A549 (cell line): ENCODE measurements at regions not wholly inside any gene's neighbourhood (a gene's known extent, or its start where the extent isn't known, plus 50 kb on each side); places are given as distances from the start of the nearest gene placed in this dataset.

Experiments used
- ATAC-seq, 2 experiments: fragments of 200-7000 bp in 1 of 2; fragments of >200 bp in 1 of 2; cut with Nextera tagmentation in 1 of 2; cut with Tn5 transposase in 1 of 2; 3 replicates each; pipeline versions ENCODE4 v1.8.0 to v1.9.1; 2018 to 2020; ENCODE audit warnings: mild to moderate bottlenecking in 1 of 2, moderate library complexity in 1 of 2
- CTCF ChIA-PET: fragments of 300-600 bp; sonication (Branson Sonifier 250); formaldehyde crosslinking; extraction: SDS; loops from one replicate; lab custom pipeline; 2021; ENCODE audit warnings: antibody characterized with exemption, inconsistent platforms; lab: Yijun Ruan, JAX
- POLR2A ChIA-PET: fragments of 350-600 bp; formaldehyde crosslinking; extraction: SDS; loops from one replicate; lab custom pipeline; 2021; ENCODE audit warnings: antibody characterized with exemption, inconsistent platforms; lab: Yijun Ruan, JAX
- DNase-seq, 2 experiments: peaks; one replicate each; pipeline versions ENCODE4 v3.0.0 to v3.0.0-alpha.2; 2011 to 2016; ENCODE audit warnings: low read depth in 1 of 2, low spot score in 1 of 2
- FAIRE-seq: peaks from 2 replicates; lab custom pipeline; 2011; peaks lifted over from hg19 to GRCh38; lab: Jason Lieb, UNC
- H3K27ac ChIP-seq, 2 experiments: fragments of >200 bp; sonication (Bioruptor Twin); formaldehyde crosslinking; 3 replicates each; pipeline ENCODE4 v1.5.1; 2016 to 2017
- H3K4me1 ChIP-seq: fragments of >200 bp; sonication (Bioruptor Twin); formaldehyde crosslinking; 3 replicates; pipeline ENCODE4 v1.6.1; 2016
- H3K4me2 ChIP-seq: fragments of >200 bp; sonication (Bioruptor Twin); formaldehyde crosslinking; 3 replicates; pipeline ENCODE4 v1.6.1; 2016
- H3K4me3 ChIP-seq: fragments of >200 bp; sonication (Bioruptor Twin); formaldehyde crosslinking; 3 replicates; pipeline ENCODE4 v1.5.1; 2016
- H3K9me3 ChIP-seq: fragments of >200 bp; sonication (Bioruptor Twin); formaldehyde crosslinking; 3 replicates; pipeline ENCODE4 v1.6.1; 2016
- CBX2 ChIP-seq: fragments of 200-600 bp; sonication (generic); IDR thresholded peaks from 2 replicates; pipeline ENCODE4 v1.6.1; 2016; ENCODE audit warnings: low read depth, mild to moderate bottlenecking, borderline replicate concordance
- CBX8 ChIP-seq: fragments of 200-600 bp; sonication (generic); IDR thresholded peaks from 2 replicates; pipeline ENCODE4 v1.6.1; 2016
- CHD2 ChIP-seq: fragments of 150-350 bp; IDR thresholded peaks from 2 replicates; pipeline ENCODE4 v1.6.1; 2014; ENCODE audit warnings: low read length; ENCODE audit not compliant: partially characterized antibody
- EHF ChIP-seq: fragments of 250-450 bp; sonication (Bioruptor Pico); IDR thresholded peaks from 2 replicates; pipeline ENCODE4 v1.5.0; 2020; ENCODE audit warnings: mild to moderate bottlenecking
- ELK1 ChIP-seq: fragments of 150-350 bp; IDR thresholded peaks from 2 replicates; pipeline ENCODE4 v1.6.1; 2014; ENCODE audit warnings: low read depth, mild to moderate bottlenecking, low read length
- ESRRA ChIP-seq: fragments of 150-350 bp; IDR thresholded peaks from 2 replicates; pipeline ENCODE4 v1.6.1; 2014; ENCODE audit warnings: mild to moderate bottlenecking, low read length, borderline replicate concordance
- HES2 ChIP-seq: fragments of >200 bp; sonication (Bioruptor Twin); formaldehyde crosslinking; IDR thresholded peaks from 2 replicates; pipeline ENCODE4 v1.6.1; 2016
- HEYL ChIP-seq: fragments of 250-450 bp; sonication (Bioruptor Pico); IDR thresholded peaks from 2 replicates; pipeline ENCODE4 v1.8.0; 2021; ENCODE audit warnings: mild to moderate bottlenecking, moderate library complexity
- HOXA7 ChIP-seq: fragments of 250-450 bp; sonication (Bioruptor Pico); IDR thresholded peaks from 2 replicates; pipeline ENCODE4 v1.5.0; 2020; ENCODE audit warnings: mild to moderate bottlenecking, moderate library complexity
- HOXB13 ChIP-seq: fragments of 250-450 bp; sonication (Bioruptor Pico); IDR thresholded peaks from 2 replicates; pipeline ENCODE4 v1.5.0; 2020; ENCODE audit warnings: low read depth, mild to moderate bottlenecking, moderate library complexity
- HOXB5 ChIP-seq: fragments of 250-450 bp; sonication (Bioruptor Pico); IDR thresholded peaks from 2 replicates; pipeline ENCODE4 v1.5.0; 2020; ENCODE audit warnings: mild to moderate bottlenecking, moderate library complexity
- JUNB ChIP-seq: fragments of >200 bp; sonication (Bioruptor Twin); formaldehyde crosslinking; IDR thresholded peaks from 2 replicates; pipeline ENCODE4 v1.6.1; 2016
- KDM1A ChIP-seq: fragments of 200-600 bp; sonication (generic); IDR thresholded peaks from 2 replicates; pipeline ENCODE4 v1.6.1; 2016; ENCODE audit warnings: low read depth, mild to moderate bottlenecking
- KDM5A ChIP-seq: fragments of 200-600 bp; sonication (generic); IDR thresholded peaks from 2 replicates; pipeline ENCODE4 v1.6.1; 2016; ENCODE audit warnings: antibody characterized with exemption, mild to moderate bottlenecking
- MAZ ChIP-seq: fragments of 150-350 bp; IDR thresholded peaks from 2 replicates; pipeline ENCODE4 v1.6.1; 2014; ENCODE audit warnings: antibody characterized with exemption, low read depth, low read length, borderline replicate concordance
- NR3C1 ChIP-seq: fragments of >200 bp; sonication (Bioruptor Twin); formaldehyde crosslinking; IDR thresholded peaks from 3 replicates; pipeline ENCODE4 v1.6.1; 2017
- PHF8 ChIP-seq: fragments of 200-600 bp; sonication (generic); IDR thresholded peaks from 2 replicates; pipeline ENCODE4 v1.6.1; 2016; ENCODE audit warnings: low read depth, mild to moderate bottlenecking, antibody characterized with exemption, moderate library complexity, borderline replicate concordance
- POLR2A ChIP-seq: IDR thresholded peaks from 2 replicates; pipeline ENCODE4 v1.6.1; 2012; ENCODE audit warnings: mild to moderate bottlenecking, low read length
- POLR2AphosphoS2 ChIP-seq: conservative IDR thresholded peaks from 2 replicates; pipeline ENCODE4 v1.6.1; 2012; ENCODE audit warnings: low read length, improper control_type of control experiment, inconsistent platforms
- RARB ChIP-seq: fragments of 250-450 bp; sonication (Bioruptor Pico); IDR thresholded peaks from 2 replicates; pipeline ENCODE4 v1.8.0; 2021; ENCODE audit warnings: mild to moderate bottlenecking, moderate library complexity
- RCOR1 ChIP-seq: fragments of 150-350 bp; IDR thresholded peaks from 2 replicates; pipeline ENCODE4 v1.6.1; 2014; ENCODE audit warnings: antibody characterized with exemption, low read length, low read depth
- RFX5 ChIP-seq: fragments of 450-650 bp; IDR thresholded peaks from 2 replicates; pipeline ENCODE4 v1.7.1; 2014; ENCODE audit warnings: antibody characterized with exemption, mild to moderate bottlenecking, moderate library complexity
- TP53 ChIP-seq: fragments of 250-450 bp; sonication (Bioruptor Pico); IDR thresholded peaks from 2 replicates; pipeline ENCODE4 v1.5.0; 2021; ENCODE audit warnings: mild to moderate bottlenecking, moderate library complexity
- ZC3H11A ChIP-seq: fragments of 450-650 bp; IDR thresholded peaks from 2 replicates; pipeline ENCODE4 v1.6.1; 2014; ENCODE audit warnings: antibody characterized with exemption, mild to moderate bottlenecking
- ZSCAN20 ChIP-seq: fragments of 250-450 bp; sonication (Bioruptor Pico); IDR thresholded peaks from 2 replicates; pipeline ENCODE4 v1.8.0; 2022; ENCODE audit warnings: mild to moderate bottlenecking, moderate library complexity
- WGBS: methylation state at CpG from one replicate; pipeline ENCODE4 v1.1.6; 2017; ENCODE audit errors: missing lambda C conversion rate; 5-methylcytosine and 5-hydroxymethylcytosine counted together
- TF ChIP-seq, protein P1 (sequence below): fragments of >200 bp; sonication (Bioruptor Twin); formaldehyde crosslinking; IDR thresholded peaks from 3 replicates; pipeline ENCODE4 v1.5.1; 2016
- TF ChIP-seq, protein P2 (sequence below): fragments of 250-450 bp; sonication (Bioruptor Pico); IDR thresholded peaks from 2 replicates; pipeline ENCODE4 v1.5.0; 2021; ENCODE audit warnings: mild to moderate bottlenecking, moderate library complexity, borderline replicate concordance

- no peak for TF ChIP-seq CBX2
- TF ChIP-seq HOXA7 (CRISPR knock-in tag) = no peak
- Histone ChIP-seq H3K4me2 (no peak overlapping the region), H3K4me1 (no peaks in the 10 kb centered on the region), H3K9me3 (no peaks in the 10 kb centered on the region), H3K27ac (no peak overlapping the region), H3K4me3 (no peak overlapping the region)
- 79% methylated on average over 16 of the region's 16 CpGs for WGBS
- ChIA-PET CTCF (no interaction called here), POLR2A (no interaction called here)
- DNase-seq (no peak), FAIRE-seq (no peak), ATAC-seq (no peak)
Measured at GRCh38 chr6:14655201-14656061, 537.9 kb downstream of the CD83 start.

DNA sequence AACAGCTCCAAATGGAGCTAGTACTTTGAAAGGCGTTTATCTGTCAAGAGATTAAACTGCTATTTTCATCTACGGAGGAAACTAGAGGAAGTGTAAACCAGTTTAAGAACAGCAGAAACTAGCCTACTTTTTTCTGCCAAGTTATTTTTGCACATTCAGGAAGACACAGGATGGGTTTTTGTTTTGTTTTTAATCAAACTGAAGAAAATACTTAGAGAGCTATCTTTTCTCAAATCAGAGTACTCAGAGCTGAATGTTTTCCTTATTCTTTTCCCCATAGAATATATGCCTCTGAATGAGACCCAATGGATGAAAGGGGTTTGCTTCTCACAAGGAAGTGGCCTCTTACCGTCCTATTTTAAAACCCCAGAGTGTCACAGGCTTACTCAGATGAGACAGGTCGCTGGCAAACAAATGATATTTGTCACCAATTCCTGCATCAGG, 538.5 kb downstream of the CD83 start:
- ATAC-seq = no peak
- FAIRE-seq = no peak
- H3K4me2 ChIP-seq = no peak overlapping the region
- H3K27ac ChIP-seq = no peak overlapping the region
- H3K4me1 ChIP-seq = 0 out of 3 replicates have a peak, but pooled peaks cover 3% of the 10 kb centered on the region
- no peak for DNase-seq
- ChIA-PET CTCF (no interaction called here), POLR2A (no interaction called here)
- H3K4me3 ChIP-seq = no peak overlapping the region
- WGBS = 47% methylated on average over 4 of the region's 4 CpGs
- TF ChIP-seq NR3C1 (no peak), KDM1A (no peak), HES2 (no peak), CBX2 (no peak), KDM5A (no peak), ELK1 (no peak), RARB (CRISPR knock-in tag) (no peak), POLR2AphosphoS2 (no peak), RCOR1 (no peak), EHF (CRISPR knock-in tag) (no peak)
- H3K9me3 ChIP-seq = no peaks in the 10 kb centered on the region

DNA sequence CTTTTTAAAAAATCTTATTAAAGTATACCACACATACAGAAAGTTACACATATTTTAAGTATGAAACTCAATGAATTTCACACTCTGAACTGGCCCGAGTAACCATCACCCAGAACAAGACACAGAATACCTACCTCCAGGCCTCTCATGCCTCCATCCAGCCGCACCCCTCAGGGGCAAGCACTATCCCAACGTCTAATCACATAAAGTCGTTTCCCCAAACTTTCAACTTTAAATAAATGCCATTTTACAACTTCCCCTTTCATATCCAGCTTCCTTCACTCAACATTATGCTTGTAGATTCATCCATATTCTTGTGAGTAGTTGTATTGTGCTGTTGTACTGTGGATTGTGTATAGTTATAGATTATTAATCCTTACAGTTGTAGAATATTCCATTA, 539.1 kb downstream of the CD83 start:
- Histone ChIP-seq H3K27ac (no peak overlapping the region), H3K9me3 (no peaks in the 10 kb centered on the region), H3K4me2 (no peak overlapping the region), H3K4me1 (0 out of 3 replicates have a peak, but pooled peaks cover 4% of the 10 kb centered on the region), H3K4me3 (no peak overlapping the region)
- WGBS = 47% methylated on average over 4 of the region's 4 CpGs
- ChIA-PET CTCF (no interaction called here), POLR2A (no interaction called here)
- TF ChIP-seq, protein P1, sequence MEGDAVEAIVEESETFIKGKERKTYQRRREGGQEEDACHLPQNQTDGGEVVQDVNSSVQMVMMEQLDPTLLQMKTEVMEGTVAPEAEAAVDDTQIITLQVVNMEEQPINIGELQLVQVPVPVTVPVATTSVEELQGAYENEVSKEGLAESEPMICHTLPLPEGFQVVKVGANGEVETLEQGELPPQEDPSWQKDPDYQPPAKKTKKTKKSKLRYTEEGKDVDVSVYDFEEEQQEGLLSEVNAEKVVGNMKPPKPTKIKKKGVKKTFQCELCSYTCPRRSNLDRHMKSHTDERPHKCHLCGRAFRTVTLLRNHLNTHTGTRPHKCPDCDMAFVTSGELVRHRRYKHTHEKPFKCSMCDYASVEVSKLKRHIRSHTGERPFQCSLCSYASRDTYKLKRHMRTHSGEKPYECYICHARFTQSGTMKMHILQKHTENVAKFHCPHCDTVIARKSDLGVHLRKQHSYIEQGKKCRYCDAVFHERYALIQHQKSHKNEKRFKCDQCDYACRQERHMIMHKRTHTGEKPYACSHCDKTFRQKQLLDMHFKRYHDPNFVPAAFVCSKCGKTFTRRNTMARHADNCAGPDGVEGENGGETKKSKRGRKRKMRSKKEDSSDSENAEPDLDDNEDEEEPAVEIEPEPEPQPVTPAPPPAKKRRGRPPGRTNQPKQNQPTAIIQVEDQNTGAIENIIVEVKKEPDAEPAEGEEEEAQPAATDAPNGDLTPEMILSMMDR = no peak
- TF ChIP-seq CHD2 (no peak), ZSCAN20 (CRISPR knock-in tag) (no peak), ZC3H11A (no peak), HEYL (CRISPR knock-in tag) (no peak), HOXB5 (CRISPR knock-in tag) (no peak), NR3C1 (no peak)
- ATAC-seq (no peak), DNase-seq (no peak), FAIRE-seq (no peak)

- no peak for ATAC-seq
- Histone ChIP-seq H3K9me3 (no peaks in the 10 kb centered on the region), H3K4me2 (no peak overlapping the region), H3K4me1 (0 out of 3 replicates have a peak, but pooled peaks cover 4% of the 10 kb centered on the region), H3K27ac (no peak overlapping the region), H3K4me3 (no peak overlapping the region)
- WGBS = 76% methylated on average over 2 of the region's 2 CpGs
- no peak for DNase-seq
- CTCF ChIA-PET = no interaction called here
- no peak for FAIRE-seq
- POLR2A ChIA-PET = no interaction called here
- TF ChIP-seq TP53 (CRISPR knock-in tag) (no peak), ESRRA (no peak), POLR2A (no peak), CHD2 (no peak), CBX8 (no peak), JUNB (no peak), HES2 (no peak), HOXB13 (no peak), MAZ (no peak), RFX5 (no peak), PHF8 (no peak), ZSCAN20 (CRISPR knock-in tag) (no peak)
- TF ChIP-seq, protein P2, sequence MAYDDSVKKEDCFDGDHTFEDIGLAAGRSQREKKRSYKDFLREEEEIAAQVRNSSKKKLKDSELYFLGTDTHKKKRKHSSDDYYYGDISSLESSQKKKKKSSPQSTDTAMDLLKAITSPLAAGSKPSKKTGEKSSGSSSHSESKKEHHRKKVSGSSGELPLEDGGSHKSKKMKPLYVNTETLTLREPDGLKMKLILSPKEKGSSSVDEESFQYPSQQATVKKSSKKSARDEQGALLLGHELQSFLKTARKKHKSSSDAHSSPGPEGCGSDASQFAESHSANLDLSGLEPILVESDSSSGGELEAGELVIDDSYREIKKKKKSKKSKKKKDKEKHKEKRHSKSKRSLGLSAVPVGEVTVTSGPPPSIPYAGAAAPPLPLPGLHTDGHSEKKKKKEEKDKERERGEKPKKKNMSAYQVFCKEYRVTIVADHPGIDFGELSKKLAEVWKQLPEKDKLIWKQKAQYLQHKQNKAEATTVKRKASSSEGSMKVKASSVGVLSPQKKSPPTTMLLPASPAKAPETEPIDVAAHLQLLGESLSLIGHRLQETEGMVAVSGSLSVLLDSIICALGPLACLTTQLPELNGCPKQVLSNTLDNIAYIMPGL (CRISPR knock-in tag) = no peak
Measured at GRCh38 chr6:14658030-14658429, 540.5 kb downstream of the CD83 start.
